K562 (cell line): ENCODE measurements at regions not wholly inside any gene's neighbourhood (a gene's known extent, or its start where the extent isn't known, plus 50 kb on each side); places are given as distances from the start of the nearest gene placed in this dataset.

Experiments used
- CBX5 ChIP-seq: IDR thresholded peaks from 2 replicates; pipeline ENCODE4 v1.6.1; 2014; ENCODE audit warnings: low read depth, borderline replicate concordance
- CUX1 ChIP-seq: fragments of 200-800 bp; sonication (Bioruptor generic); IDR thresholded peaks from 2 replicates; pipeline ENCODE4 v1.6.1; 2016; ENCODE audit warnings: missing genetic modification characterization, missing compliant biosample characterization
- JUND ChIP-seq, 2 experiments: IDR thresholded peaks; 2 replicates in 1 of 2; 3 replicates in 1 of 2; pipeline ENCODE4 v1.6.1; 2011; ENCODE audit warnings: borderline replicate concordance in 2 of 2, low read depth in 2 of 2, low read length in 2 of 2, improper control_type of control experiment in 1 of 2, missing biosample characterization in 1 of 2, missing genetic modification characterization in 1 of 2, missing genetic modification reagents in 1 of 2
- LEF1 ChIP-seq: fragments of 450-650 bp; IDR thresholded peaks from 2 replicates; pipeline ENCODE4 v1.6.1; 2016; ENCODE audit warnings: mild to moderate bottlenecking
- MAFF ChIP-seq: IDR thresholded peaks from 2 replicates; pipeline ENCODE4 v1.6.1; 2012; ENCODE audit warnings: low read length, improper control_type of control experiment
- MAFG ChIP-seq: fragments of 450-650 bp; conservative IDR thresholded peaks from 2 replicates; pipeline ENCODE4 v1.6.1; 2016; ENCODE audit warnings: missing genetic modification characterization, missing compliant biosample characterization
- MAX ChIP-seq: sonication (generic); formaldehyde crosslinking; IDR thresholded peaks from 2 replicates; pipeline ENCODE4 v1.9.0; 2022; ENCODE audit warnings: mild to moderate bottlenecking, missing genetic modification reagents
- RBBP5 ChIP-seq: fragments of 200-600 bp; sonication (generic); IDR thresholded peaks from 2 replicates; pipeline ENCODE4 v1.6.1; 2012; ENCODE audit warnings: borderline replicate concordance, mild to moderate bottlenecking, low read length, control low read depth, inconsistent platforms; ENCODE audit not compliant: insufficient read depth, poor library complexity, severe bottlenecking
- TAF1 ChIP-seq: IDR thresholded peaks from 2 replicates; pipeline ENCODE4 v1.6.1; 2011; ENCODE audit warnings: mild to moderate bottlenecking, low read length, moderate library complexity; ENCODE audit not compliant: insufficient read depth, control insufficient read depth, severe bottlenecking; ENCODE audit errors: extremely low read depth
- TF ChIP-seq, protein P1 (sequence below), 3 experiments: IDR thresholded peaks in 2 of 3; conservative IDR thresholded peaks in 1 of 3; 2 replicates each; pipeline ENCODE4 v1.5.1; 2011 to 2012; ENCODE audit warnings: low read length in 3 of 3, mild to moderate bottlenecking in 3 of 3, control low read depth in 2 of 3, improper control_type of control experiment in 1 of 3, inconsistent platforms in 1 of 3, low read depth in 1 of 3, mixed read lengths in 1 of 3, moderate library complexity in 1 of 3; ENCODE audit not compliant: insufficient read depth in 2 of 3

- TF ChIP-seq LEF1 (no peak), TAF1 (no peak), MAX (CRISPR knock-in tag) (no peak), CBX5 (no peak), JUND (IDR thresholded peaks at IDR 0.05; ENCODE audit: borderline replicate concordance, low read depth, low read length) (no peak), JUND (tag; IDR thresholded peaks at IDR 0.05; ENCODE audit: borderline replicate concordance, low read depth, low read length) (no peak), RBBP5 (no peak), CUX1 (no peak), MAFF (no peak), MAFG (tag) (no peak)
- TF ChIP-seq, protein P1, sequence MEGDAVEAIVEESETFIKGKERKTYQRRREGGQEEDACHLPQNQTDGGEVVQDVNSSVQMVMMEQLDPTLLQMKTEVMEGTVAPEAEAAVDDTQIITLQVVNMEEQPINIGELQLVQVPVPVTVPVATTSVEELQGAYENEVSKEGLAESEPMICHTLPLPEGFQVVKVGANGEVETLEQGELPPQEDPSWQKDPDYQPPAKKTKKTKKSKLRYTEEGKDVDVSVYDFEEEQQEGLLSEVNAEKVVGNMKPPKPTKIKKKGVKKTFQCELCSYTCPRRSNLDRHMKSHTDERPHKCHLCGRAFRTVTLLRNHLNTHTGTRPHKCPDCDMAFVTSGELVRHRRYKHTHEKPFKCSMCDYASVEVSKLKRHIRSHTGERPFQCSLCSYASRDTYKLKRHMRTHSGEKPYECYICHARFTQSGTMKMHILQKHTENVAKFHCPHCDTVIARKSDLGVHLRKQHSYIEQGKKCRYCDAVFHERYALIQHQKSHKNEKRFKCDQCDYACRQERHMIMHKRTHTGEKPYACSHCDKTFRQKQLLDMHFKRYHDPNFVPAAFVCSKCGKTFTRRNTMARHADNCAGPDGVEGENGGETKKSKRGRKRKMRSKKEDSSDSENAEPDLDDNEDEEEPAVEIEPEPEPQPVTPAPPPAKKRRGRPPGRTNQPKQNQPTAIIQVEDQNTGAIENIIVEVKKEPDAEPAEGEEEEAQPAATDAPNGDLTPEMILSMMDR (IDR thresholded peaks at IDR 0.05 in 2 of 3, conservative IDR thresholded peaks at IDR 0.05 in 1 of 3; ENCODE audit: insufficient read depth in 2 of 3, low read depth in 1 of 3, low read length in 3 of 3) = no peak
Measured at GRCh38 chr2:181126311-181126868, 146.0 kb downstream of the UBE2E3 start.
